ENCODE measurements at regions not wholly inside any gene's neighbourhood (a gene's known extent, or its start where the extent isn't known, plus 50 kb on each side); places are given as distances from the start of the nearest gene placed in this dataset.

- DNase-seq = no peak
These were observed 63.6 kb downstream of the PCDH7 start for GRCh38 chr4:30783751-30784150.

DNA sequence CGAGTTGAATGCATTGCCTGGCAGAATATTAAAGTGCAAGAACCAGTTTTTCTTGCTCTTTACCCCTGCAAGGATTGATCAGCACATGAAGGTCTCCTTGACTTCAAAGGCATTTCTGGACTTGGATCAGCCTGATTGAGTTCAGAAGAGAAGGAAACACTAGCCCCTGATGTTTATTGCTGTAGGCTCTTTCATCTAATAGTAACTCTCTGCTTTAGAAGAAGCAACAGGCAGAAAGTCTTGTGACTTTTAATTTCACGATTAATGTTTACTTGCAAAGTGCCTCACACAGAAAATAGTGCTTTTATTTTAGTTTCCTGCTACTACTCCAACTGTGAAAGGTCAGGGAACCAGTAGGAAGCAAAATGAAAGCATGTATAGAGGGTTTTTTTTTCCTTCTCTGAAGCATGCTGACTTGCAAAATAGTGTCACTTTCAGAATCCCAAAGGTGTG is 69.1 kb downstream of the PCDH7 start:
- DNase-seq = no peak

DNA sequence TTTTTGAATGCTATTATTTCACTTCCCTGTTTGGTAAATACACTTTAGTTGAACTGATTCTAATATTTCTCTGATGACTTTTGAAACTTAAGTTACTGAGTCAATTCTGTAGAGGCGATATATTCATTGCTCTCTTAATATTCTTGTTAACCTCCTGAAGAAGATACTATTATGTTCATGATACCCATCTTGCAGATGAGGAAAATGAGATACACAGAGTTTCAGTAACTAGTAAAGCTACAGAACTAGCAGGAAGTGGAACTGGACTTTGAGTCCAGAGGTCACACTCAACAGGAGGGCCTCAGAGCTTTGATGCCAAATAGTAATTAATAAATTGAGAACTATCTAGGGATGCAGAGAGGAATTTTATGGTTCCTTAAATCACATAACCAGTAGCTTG is 70.0 kb downstream of the PCDH7 start:
- no peak for DNase-seq

DNA sequence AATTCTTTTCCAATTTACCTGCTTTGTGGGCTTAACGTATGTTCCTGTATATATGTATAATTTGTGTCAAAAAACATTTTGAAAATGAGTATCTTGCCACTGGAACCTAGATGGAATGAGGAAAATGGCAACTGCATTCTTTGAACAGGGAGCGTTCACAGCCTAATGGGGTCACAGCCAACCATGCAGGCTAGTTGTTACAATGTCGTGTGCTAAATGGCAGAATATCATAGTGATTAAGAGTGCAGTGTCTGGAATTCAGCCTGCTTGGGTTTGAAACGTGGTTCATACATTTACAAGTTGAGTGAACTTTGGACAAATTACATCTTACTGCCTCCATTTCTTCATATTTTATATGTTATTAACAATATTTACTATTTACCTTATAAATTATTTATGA is 70.8 kb downstream of the PCDH7 start:
- DNase-seq = no peak

GRCh38 chr4:30792601-30793000 is 72.4 kb downstream of the PCDH7 start:
- no peak for DNase-seq

- DNase-seq = no peak
These were observed 81.7 kb downstream of the PCDH7 start for GRCh38 chr4:30801876-30802275.

DNA sequence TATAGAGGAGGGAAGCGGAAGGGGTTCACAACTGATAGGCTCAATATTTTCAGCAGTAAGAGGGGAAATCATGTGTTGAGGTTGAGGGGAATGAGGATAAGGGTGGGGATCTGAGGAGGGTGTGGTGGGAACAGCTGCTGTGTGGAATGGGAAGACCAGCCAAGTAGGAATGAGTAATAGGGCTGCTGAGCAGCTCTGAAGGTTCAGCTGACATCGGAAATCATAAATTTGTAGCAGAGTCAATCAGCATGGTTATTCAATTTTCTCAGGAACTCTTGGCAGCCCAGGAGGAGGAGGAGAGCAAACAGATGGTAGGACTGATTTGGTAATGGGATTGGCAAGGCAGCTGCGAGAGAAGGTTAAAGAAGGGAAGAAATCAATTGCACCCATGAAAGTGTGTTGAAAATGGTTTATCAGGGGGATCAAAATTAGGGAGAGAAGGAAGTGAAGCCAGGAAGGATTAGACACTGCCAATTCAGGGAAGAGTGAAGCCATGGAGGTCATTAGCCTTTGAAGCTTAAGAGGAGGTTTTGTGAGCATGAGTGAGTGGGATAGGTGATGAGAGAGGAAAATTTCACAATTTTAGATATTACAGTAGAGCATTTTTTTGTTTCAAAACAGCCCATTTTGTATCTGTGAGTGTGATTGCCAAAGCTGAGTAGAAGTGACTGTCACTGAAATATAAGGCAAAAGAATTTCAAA is 82.6 kb downstream of the PCDH7 start:
- no peak for DNase-seq

- DNase-seq = no peak
These were observed 88.1 kb downstream of the PCDH7 start for GRCh38 chr4:30808276-30808675.

- DNase-seq = no peak
These were observed 91.1 kb downstream of the PCDH7 start for GRCh38 chr4:30811296-30811695.

DNA sequence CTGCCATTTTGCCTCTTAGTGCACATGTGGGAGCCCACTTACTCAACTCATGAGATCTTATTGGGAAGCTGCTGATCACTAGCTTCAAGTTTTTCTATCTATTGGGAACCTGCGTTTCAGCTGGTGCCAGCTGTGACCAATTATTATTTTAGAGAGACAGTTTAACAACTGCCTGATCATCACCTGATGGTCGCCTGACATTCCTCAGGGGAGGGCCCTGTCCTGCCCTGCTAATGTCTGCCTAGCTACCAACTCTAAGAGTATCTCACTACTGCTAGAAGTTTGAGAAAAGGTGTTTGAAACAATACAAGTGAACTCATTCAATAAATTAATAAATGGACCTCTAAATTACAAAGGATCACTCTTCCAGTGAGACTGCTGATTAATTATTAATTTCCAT is 95.5 kb downstream of the PCDH7 start:
- no peak for DNase-seq

GRCh38 chr4:30817447-30817846 is 97.3 kb downstream of the PCDH7 start:
- DNase-seq = no peak

- no peak for DNase-seq
These were observed 98.4 kb downstream of the PCDH7 start for GRCh38 chr4:30818541-30818940.

- DNase-seq = no peak
These were observed 101.1 kb downstream of the PCDH7 start for GRCh38 chr4:30821275-30821674.

- no peak for DNase-seq
These were observed 101.9 kb downstream of the PCDH7 start for GRCh38 chr4:30821859-30822612.

- no peak for DNase-seq
These were observed 102.9 kb downstream of the PCDH7 start for GRCh38 chr4:30822911-30823551.

GRCh38 chr4:30825008-30825770 is 105.0 kb downstream of the PCDH7 start:
- DNase-seq = no peak

DNA sequence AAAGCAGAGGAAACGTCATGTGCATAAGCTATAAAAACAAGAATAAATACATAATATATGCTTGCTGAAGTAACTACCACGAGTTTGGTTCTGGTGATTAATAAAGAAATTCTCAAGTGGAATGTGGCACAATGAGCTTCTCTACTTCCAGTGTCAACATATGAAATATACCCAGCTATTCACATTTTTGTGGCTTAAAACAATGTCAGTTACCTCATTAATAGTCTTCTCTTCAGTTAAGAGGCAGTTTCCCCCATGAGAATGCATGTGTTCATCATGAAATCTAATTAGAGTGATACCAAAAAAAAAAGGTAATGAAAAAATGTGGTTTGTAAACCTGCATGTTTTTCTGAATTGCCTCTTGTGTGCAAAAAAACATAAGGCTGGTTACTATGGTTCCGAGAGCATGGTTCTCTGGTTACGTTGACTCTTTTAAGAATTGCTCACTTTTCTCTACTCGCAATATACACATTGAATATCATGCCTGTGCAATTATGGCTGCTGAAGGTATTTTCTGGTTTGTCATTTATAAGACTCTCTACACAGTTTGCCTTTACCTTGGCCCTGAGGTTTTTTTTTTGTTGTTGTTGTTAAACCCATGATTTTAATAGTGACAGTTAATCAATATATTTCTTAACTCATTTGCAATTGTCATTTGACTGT is 108.2 kb downstream of the PCDH7 start:
- no peak for DNase-seq

DNA sequence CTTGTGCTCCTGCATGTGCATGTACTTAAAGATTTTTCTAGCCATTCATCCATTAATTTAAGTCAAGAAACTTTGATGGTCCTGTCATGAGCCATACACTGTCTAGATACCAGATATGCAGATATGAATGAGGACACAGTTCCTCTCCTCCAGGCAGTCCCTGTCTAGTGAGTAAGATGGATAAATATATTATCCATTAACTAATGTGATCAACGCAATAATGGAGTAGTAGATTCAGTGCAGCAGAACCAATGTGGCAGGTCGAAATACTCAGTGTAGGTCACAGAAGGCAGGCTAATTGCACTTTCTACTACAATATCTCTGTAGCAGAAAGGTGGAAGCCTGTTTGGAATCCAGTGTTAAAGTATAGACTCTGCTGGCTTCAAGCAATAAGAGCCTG is 112.5 kb downstream of the PCDH7 start:
- no peak for DNase-seq

DNA sequence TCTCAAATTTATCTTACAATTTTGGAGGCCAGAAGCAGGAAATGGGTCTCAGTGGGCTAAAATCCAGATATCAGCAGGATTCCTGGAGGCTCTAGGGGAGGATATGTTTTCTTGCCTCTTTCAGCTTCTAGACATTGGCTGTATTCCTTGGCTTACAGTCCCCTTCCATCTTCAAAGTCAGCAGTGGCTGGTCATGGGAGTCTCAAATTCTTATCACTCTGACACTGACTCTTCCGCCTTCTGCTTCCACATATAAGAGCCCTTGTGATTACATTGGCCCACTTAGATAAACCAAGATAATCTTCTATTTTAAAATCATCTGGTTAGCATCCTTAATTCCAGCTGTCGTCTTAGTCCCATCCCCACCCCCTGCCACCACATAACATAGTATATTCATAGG is 113.0 kb downstream of the PCDH7 start:
- no peak for DNase-seq

- no peak for DNase-seq
These were observed 114.9 kb downstream of the PCDH7 start for GRCh38 chr4:30835044-30835443.

DNA sequence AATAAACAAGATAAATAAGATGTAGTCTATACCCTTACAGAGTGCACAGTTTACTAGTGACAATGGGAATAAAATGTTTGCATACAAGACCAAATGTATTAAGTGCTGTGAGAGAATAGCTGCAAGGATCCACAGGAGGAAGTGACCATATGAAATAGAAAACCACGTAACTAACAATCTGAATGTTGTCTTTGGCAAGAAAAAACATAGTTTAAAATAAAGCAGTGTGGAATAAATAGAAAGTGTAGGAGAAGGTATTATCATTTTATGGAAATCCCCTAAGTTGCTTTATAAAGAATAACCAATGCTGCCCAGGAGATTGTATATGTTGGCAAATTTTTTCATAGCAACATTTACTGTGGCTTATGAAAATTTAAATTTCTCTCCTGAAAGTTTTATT is 116.1 kb downstream of the PCDH7 start:
- DNase-seq = no peak

- DNase-seq = no peak
These were observed 117.0 kb downstream of the PCDH7 start for GRCh38 chr4:30837131-30837539.

DNA sequence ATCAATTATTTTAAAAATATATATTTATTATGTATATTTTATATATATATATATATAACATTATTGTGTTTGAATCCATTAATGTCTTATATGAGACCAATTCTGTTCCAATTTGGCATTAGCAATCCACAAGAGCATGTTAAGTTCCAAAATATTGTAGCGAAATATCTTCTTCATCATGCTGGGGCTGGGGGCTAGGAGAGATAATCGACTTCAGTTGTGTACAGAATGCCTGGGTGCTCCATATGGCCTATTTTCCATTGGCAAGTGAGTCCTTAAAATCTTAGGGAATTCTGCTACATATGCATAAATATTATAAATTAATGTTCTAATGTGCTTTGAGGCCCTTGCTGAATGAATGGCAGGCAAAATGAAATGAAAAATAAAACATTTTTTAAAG is 117.7 kb downstream of the PCDH7 start:
- DNase-seq = no peak
